BJ (cell line): ENCODE measurements at regions not wholly inside any gene's neighbourhood (a gene's known extent, or its start where the extent isn't known, plus 50 kb on each side); places are given as distances from the start of the nearest gene placed in this dataset.

Source experiments
- CTCF ChIA-PET: fragments of 350-600 bp; formaldehyde crosslinking; extraction: SDS; loops from one replicate; lab custom pipeline; 2021; ENCODE audit warnings: antibody characterized with exemption, inconsistent platforms; lab: Yijun Ruan, JAX
- POLR2A ChIA-PET: fragments of 300-600 bp; sonication (Branson Sonifier 250); formaldehyde crosslinking; extraction: SDS; loops from one replicate; lab custom pipeline; 2021; ENCODE audit warnings: antibody characterized with exemption; lab: Charles Lee
- DNase-seq: peaks from one replicate; pipeline ENCODE4 v3.0.0-alpha.2; 2011; ENCODE audit warnings: low read depth
- H3K27me3 ChIP-seq: 2 replicates; pipeline ENCODE4 v1.6.0; 2011; ENCODE audit warnings: low read length; ENCODE audit not compliant: control insufficient read depth, insufficient read depth
- H3K36me3 ChIP-seq: 2 replicates; pipeline ENCODE4 v1.5.1; 2011; ENCODE audit warnings: low read length; ENCODE audit not compliant: control insufficient read depth, insufficient read depth
- H3K4me3 ChIP-seq: 2 replicates; pipeline ENCODE4 v1.5.1; 2011; ENCODE audit warnings: low read depth, mild to moderate bottlenecking, control low read depth, low read length
- TF ChIP-seq, protein P1 (sequence below): IDR thresholded peaks from 2 replicates; pipeline ENCODE4 v1.5.1; 2011; ENCODE audit warnings: low read depth, mild to moderate bottlenecking, control low read depth, inconsistent platforms, low read length, moderate library complexity; ENCODE audit not compliant: insufficient read depth

DNA sequence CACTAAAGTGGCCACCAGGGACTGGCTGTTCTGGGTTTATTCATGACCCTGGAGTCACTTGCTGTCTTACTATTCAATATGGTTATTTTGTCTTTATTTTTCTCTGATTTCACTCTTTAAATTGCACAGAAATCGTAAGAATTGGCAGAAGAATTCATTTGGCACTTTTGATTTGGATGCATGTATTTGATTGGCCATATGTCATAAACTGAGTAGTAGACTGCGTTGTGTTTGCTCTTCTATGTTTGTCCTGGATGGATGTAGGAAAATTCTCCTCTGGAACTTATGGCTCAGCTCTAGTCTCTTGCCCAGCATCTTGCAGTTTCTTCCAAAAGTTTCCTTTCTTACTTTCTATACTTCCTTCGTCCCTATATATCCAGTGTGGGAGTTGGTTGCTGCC is 452.7 kb downstream of the GATA3 start:
- H3K27me3 ChIP-seq = no peaks in the 10 kb centered on the region
- ChIA-PET POLR2A (no interaction called here), CTCF (no interaction called here)
- TF ChIP-seq, protein P1, sequence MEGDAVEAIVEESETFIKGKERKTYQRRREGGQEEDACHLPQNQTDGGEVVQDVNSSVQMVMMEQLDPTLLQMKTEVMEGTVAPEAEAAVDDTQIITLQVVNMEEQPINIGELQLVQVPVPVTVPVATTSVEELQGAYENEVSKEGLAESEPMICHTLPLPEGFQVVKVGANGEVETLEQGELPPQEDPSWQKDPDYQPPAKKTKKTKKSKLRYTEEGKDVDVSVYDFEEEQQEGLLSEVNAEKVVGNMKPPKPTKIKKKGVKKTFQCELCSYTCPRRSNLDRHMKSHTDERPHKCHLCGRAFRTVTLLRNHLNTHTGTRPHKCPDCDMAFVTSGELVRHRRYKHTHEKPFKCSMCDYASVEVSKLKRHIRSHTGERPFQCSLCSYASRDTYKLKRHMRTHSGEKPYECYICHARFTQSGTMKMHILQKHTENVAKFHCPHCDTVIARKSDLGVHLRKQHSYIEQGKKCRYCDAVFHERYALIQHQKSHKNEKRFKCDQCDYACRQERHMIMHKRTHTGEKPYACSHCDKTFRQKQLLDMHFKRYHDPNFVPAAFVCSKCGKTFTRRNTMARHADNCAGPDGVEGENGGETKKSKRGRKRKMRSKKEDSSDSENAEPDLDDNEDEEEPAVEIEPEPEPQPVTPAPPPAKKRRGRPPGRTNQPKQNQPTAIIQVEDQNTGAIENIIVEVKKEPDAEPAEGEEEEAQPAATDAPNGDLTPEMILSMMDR = no peak
- H3K4me3 ChIP-seq = no peak overlapping the region
- no peaks in the 10 kb centered on the region for H3K36me3 ChIP-seq
- no peak for DNase-seq

DNA sequence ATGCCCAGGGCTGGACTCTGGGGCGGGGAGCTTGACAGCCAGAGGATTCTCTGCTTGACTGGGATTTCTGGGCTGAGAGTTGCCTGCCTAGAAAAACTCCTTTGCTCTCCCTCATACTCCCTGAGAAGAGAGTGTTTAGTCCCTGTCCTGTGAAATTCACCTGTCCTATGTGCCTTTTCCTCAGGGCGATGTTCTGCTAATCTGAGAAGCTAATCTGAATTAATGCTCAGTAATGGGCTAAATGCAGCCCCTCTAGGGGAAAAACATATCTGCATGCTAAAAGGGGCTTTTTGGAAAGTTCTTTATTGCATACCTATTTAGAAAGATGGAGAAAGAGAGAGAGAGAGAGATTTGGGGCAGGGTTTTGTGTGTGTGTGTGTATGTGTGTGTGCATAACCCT is 454.4 kb downstream of the GATA3 start:
- no peaks in the 10 kb centered on the region for H3K36me3 ChIP-seq
- DNase-seq = no peak
- ChIA-PET POLR2A (no interaction called here), CTCF (no interaction called here)
- TF ChIP-seq, protein P1 = no peak
- no peak overlapping the region for H3K4me3 ChIP-seq
- H3K27me3 ChIP-seq = no peaks in the 10 kb centered on the region

DNA sequence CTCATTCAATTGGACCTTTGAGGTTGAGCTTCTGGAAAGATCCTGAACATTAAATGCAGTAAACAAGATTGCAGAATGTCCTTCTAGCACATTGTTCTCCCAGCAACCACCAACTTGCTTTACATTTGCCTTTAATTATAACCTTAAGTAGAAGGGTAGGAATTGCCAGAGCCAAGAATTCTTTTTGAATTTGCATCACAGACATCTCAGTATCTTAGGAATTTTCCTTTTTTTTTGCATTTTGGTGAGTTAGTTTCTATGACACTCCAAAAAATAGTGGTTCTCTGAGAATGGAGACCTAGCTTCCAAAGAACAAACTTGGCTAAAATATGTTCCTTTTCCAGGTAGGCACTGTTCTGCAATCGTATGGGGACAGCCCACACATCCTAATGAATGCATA is 456.0 kb downstream of the GATA3 start:
- Histone ChIP-seq H3K27me3 (no peaks in the 10 kb centered on the region), H3K4me3 (no peak overlapping the region), H3K36me3 (no peaks in the 10 kb centered on the region)
- no peak for DNase-seq
- TF ChIP-seq, protein P1 = no peak
- POLR2A ChIA-PET = no interaction called here
- CTCF ChIA-PET = no interaction called here

DNA sequence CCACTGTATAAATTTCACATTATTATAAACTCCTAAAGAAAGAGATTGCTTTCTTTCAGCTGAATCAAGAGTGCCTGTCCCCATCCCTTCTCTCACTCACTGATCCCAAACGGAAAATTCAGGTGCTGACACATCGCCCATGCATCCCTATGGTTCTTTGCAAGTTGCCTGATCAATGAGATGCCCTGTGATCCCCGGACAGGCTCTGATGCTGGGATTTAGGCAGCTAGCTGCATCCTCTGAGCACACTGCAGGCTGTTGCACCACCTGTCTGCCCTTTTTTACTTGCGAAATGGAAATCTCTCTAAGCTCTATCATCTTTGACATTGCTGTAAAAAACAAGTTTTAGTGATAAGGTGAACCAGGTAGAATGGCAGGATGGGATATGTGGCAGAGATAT is 456.5 kb downstream of the GATA3 start:
- no peak overlapping the region for H3K4me3 ChIP-seq
- POLR2A ChIA-PET = no interaction called here
- CTCF ChIA-PET = interaction anchor here (0.6 kb wide), 1 partner anchor 11 kb away, joined by 3 read pairs; no protein-coding TSS in a partner anchor
- no peaks in the 10 kb centered on the region for H3K27me3 ChIP-seq
- DNase-seq = no peak
- TF ChIP-seq, protein P1 = no peak
- no peaks in the 10 kb centered on the region for H3K36me3 ChIP-seq

DNA sequence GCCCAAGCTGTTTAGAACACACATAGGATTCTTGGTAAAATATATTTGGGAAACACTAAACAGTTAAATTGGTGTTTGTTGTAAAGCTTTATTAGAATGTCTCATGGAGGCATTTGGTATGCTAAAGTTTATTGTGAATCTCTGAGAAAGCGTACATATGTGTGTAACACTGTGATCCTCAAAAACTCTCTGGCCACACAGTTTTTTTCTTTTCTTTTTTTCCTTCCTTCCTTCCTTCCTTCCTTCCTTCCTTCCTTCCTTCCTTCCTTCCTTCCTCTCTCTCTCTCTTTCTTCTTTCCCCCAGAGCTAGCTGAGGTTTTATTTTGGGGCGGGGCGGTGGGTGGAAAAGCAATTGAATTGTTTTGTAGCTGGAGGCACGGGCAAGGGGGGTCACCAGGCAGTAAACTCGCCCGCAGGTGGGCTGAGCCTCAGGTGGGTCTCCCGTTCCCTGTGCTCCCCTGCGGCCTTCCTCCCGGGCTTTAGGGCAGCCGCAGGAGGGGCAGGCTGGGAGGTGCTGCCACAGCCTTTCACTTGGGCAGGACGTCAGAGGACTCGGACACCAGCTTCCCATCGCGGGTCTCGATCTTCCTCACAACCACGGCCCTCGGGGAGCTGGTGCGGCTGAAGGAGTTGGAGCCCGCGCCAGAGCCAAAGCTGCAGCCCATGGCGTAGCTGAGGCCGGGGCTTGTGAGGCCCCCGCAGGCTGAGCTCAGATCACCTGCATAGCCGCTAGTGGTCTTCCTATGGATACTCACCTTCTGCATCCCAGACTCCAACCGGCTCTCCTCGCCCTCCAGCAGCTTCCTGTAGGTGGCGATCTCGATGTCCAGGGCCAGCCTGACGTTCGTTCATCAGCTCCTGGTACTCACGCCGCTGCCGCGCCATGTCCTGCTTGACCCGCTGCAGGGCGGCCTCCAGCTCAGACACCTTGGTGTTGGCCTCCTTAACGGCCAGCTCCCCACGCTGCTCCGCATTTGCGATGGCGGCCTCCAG is 459.0 kb downstream of the GATA3 start:
- ChIA-PET POLR2A (interaction anchor here (0.6 kb wide), 1 partner anchor 757 kb away, joined by 3 read pairs; no protein-coding TSS in a partner anchor), CTCF (no interaction called here)
- TF ChIP-seq, protein P1 = no peak
- Histone ChIP-seq H3K27me3 (no peaks in the 10 kb centered on the region), H3K4me3 (no peak overlapping the region), H3K36me3 (no peaks in the 10 kb centered on the region)
- DNase-seq = no peak
